ENCODE measurements at regions not wholly inside any gene's neighbourhood (a gene's known extent, or its start where the extent isn't known, plus 50 kb on each side); places are given as distances from the start of the nearest gene placed in this dataset.

DNA sequence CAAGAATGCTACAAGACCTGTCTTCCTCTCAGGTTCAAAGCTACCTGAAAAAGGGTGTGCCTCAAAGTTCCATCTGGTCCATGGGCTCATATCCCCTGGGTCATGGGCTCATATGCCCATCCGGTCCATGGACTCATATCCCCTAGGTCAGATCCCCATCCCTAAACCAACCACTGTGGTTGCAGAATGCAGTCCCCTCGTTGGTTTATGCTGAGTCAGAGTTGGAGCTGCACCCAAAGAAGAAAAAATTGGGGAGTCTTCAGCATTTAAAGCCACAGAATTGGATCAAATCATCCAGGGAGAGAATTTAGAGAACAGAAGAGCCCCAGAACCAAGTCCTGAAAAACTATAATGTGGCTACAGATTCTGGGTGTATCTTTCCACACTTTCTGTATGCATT, 71.5 kb upstream of the IL12A start:
- H3K9me3 ChIP-seq (ENCODE audit: control insufficient read depth in 4 of 4, insufficient read depth in 3 of 4, low read length in 3 of 4): no peaks in the 10 kb centered on the region
- no peak overlapping the region for H3K9ac ChIP-seq (ENCODE audit: insufficient read depth in 1 of 2, low read length in 2 of 2)
- no peak for DNase-seq
- H3K27me3 ChIP-seq (ENCODE audit: control insufficient read depth in 3 of 3, insufficient read depth in 3 of 3, low read length in 2 of 3): no peaks in the 10 kb centered on the region
- no peaks in the 10 kb centered on the region for H3K4me1 ChIP-seq (ENCODE audit: control insufficient read depth in 5 of 5, insufficient read depth in 5 of 5, low read length in 5 of 5)
- H3K36me3 ChIP-seq (ENCODE audit: control insufficient read depth in 4 of 4, insufficient read depth in 4 of 4, low read length in 4 of 4): no peaks in the 10 kb centered on the region
- H3K4me3 ChIP-seq: no peak overlapping the region
- TF ChIP-seq, protein P1, sequence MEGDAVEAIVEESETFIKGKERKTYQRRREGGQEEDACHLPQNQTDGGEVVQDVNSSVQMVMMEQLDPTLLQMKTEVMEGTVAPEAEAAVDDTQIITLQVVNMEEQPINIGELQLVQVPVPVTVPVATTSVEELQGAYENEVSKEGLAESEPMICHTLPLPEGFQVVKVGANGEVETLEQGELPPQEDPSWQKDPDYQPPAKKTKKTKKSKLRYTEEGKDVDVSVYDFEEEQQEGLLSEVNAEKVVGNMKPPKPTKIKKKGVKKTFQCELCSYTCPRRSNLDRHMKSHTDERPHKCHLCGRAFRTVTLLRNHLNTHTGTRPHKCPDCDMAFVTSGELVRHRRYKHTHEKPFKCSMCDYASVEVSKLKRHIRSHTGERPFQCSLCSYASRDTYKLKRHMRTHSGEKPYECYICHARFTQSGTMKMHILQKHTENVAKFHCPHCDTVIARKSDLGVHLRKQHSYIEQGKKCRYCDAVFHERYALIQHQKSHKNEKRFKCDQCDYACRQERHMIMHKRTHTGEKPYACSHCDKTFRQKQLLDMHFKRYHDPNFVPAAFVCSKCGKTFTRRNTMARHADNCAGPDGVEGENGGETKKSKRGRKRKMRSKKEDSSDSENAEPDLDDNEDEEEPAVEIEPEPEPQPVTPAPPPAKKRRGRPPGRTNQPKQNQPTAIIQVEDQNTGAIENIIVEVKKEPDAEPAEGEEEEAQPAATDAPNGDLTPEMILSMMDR (IDR thresholded peaks at IDR 0.05; ENCODE audit: control extremely low read depth, extremely low read depth): no peak
- ATAC-seq (ENCODE audit: insufficient read depth, low FRiP score): no peak
- 63 to 70% methylated on average over 2 of the region's 2 CpGs for WGBS, 2 donors
- no peak overlapping the region for H3K27ac ChIP-seq (ENCODE audit: low read depth in 1 of 2, low read length in 1 of 2)

- H3K27ac ChIP-seq (ENCODE audit: low read depth in 1 of 2, low read length in 1 of 2): no peak overlapping the region
- no peaks in the 10 kb centered on the region for H3K36me3 ChIP-seq (ENCODE audit: control insufficient read depth in 4 of 4, insufficient read depth in 4 of 4, low read length in 4 of 4)
- H3K9ac ChIP-seq (ENCODE audit: insufficient read depth in 1 of 2, low read length in 2 of 2): no peak overlapping the region
- DNase-seq: no peak
- TF ChIP-seq, protein P1 (IDR thresholded peaks at IDR 0.05; ENCODE audit: control extremely low read depth, extremely low read depth): no peak
- H3K27me3 ChIP-seq (ENCODE audit: control insufficient read depth in 3 of 3, insufficient read depth in 3 of 3, low read length in 2 of 3): no peaks in the 10 kb centered on the region
- WGBS, 2 donors: 66 to 73% methylated on average over 1 of the region's 1 CpG
- no peak overlapping the region for H3K4me3 ChIP-seq
- no peaks in the 10 kb centered on the region for H3K4me1 ChIP-seq (ENCODE audit: control insufficient read depth in 5 of 5, insufficient read depth in 5 of 5, low read length in 5 of 5)
- H3K9me3 ChIP-seq (ENCODE audit: control insufficient read depth in 4 of 4, insufficient read depth in 3 of 4, low read length in 3 of 4): no peaks in the 10 kb centered on the region
- ATAC-seq (ENCODE audit: insufficient read depth, low FRiP score): no peak
These were observed 68.8 kb upstream of the IL12A start for GRCh38 chr3:159919873-159920272.

- Histone ChIP-seq H3K4me3 (no peak overlapping the region), H3K27ac (ENCODE audit: low read depth in 1 of 2, low read length in 1 of 2) (no peak overlapping the region), H3K9ac (ENCODE audit: insufficient read depth in 1 of 2, low read length in 2 of 2) (no peak overlapping the region), H3K36me3 (ENCODE audit: control insufficient read depth in 4 of 4, insufficient read depth in 4 of 4, low read length in 4 of 4) (no peaks in the 10 kb centered on the region), H3K4me1 (ENCODE audit: control insufficient read depth in 5 of 5, insufficient read depth in 5 of 5, low read length in 5 of 5) (no peaks in the 10 kb centered on the region), H3K27me3 (ENCODE audit: control insufficient read depth in 3 of 3, insufficient read depth in 3 of 3, low read length in 2 of 3) (no peaks in the 10 kb centered on the region), H3K9me3 (ENCODE audit: control insufficient read depth in 4 of 4, insufficient read depth in 3 of 4, low read length in 3 of 4) (no peaks in the 10 kb centered on the region)
- ATAC-seq (ENCODE audit: insufficient read depth, low FRiP score) (no peak), DNase-seq (no peak)
- TF ChIP-seq, protein P1 (IDR thresholded peaks at IDR 0.05; ENCODE audit: control extremely low read depth, extremely low read depth): no peak
- 66 to 79% methylated on average over 4 of the region's 4 CpGs for WGBS, 2 donors
These were observed 66.3 kb upstream of the IL12A start for GRCh38 chr3:159922193-159922840.

GRCh38 chr3:159922861-159923312, 65.7 kb upstream of the IL12A start:
- 59 to 71% methylated on average over 4 of the region's 4 CpGs for WGBS, 2 donors
- H3K9ac ChIP-seq (ENCODE audit: insufficient read depth in 1 of 2, low read length in 2 of 2): no peak overlapping the region
- DNase-seq: no peak
- H3K4me3 ChIP-seq: no peak overlapping the region
- H3K27ac ChIP-seq (ENCODE audit: low read depth in 1 of 2, low read length in 1 of 2): no peak overlapping the region
- no peaks in the 10 kb centered on the region for H3K9me3 ChIP-seq (ENCODE audit: control insufficient read depth in 4 of 4, insufficient read depth in 3 of 4, low read length in 3 of 4)
- no peaks in the 10 kb centered on the region for H3K27me3 ChIP-seq (ENCODE audit: control insufficient read depth in 3 of 3, insufficient read depth in 3 of 3, low read length in 2 of 3)
- TF ChIP-seq, protein P1 (IDR thresholded peaks at IDR 0.05; ENCODE audit: control extremely low read depth, extremely low read depth): no peak
- no peaks in the 10 kb centered on the region for H3K36me3 ChIP-seq (ENCODE audit: control insufficient read depth in 4 of 4, insufficient read depth in 4 of 4, low read length in 4 of 4)
- no peak for ATAC-seq (ENCODE audit: insufficient read depth, low FRiP score)
- H3K4me1 ChIP-seq (ENCODE audit: control insufficient read depth in 5 of 5, insufficient read depth in 5 of 5, low read length in 5 of 5): no peaks in the 10 kb centered on the region
